DND-41 (cell line): ENCODE measurements at regions not wholly inside any gene's neighbourhood (a gene's known extent, or its start where the extent isn't known, plus 50 kb on each side); places are given as distances from the start of the nearest gene placed in this dataset.

Experiments
- EZH2 ChIP-seq: IDR thresholded peaks from 3 replicates; pipeline ENCODE4 v1.6.1; 2012; ENCODE audit warnings: borderline replicate concordance, low read depth, mild to moderate bottlenecking, moderate library complexity, low read length, inconsistent platforms; ENCODE audit not compliant: severe bottlenecking
- TF ChIP-seq, protein P1 (sequence below): IDR thresholded peaks from 2 replicates; pipeline ENCODE4 v1.5.1; 2012; ENCODE audit warnings: borderline replicate concordance, low read length, moderate library complexity, mild to moderate bottlenecking; ENCODE audit not compliant: poor library complexity, severe bottlenecking; ENCODE audit errors: extremely low read depth

DNA sequence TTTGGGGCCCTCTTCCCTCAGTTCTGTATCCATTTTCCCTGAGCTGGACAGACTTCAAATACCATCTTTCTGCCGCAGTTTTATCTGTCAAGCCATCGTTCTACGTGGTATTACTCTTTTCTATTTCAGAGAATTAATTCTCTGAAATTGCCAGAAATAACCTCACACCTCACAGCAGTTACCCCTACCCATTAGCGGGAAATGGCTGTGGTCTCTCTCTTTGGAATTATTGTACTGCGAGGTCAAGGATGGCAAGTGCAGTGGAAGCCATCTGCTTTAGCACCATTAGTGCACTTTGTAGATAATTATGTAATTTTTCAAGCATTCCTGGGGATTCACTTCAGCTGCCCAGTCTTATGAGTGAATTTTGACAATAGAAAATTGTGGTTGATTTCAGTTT lies 147.8 kb upstream of the CDH4 start:
- TF ChIP-seq, protein P1, sequence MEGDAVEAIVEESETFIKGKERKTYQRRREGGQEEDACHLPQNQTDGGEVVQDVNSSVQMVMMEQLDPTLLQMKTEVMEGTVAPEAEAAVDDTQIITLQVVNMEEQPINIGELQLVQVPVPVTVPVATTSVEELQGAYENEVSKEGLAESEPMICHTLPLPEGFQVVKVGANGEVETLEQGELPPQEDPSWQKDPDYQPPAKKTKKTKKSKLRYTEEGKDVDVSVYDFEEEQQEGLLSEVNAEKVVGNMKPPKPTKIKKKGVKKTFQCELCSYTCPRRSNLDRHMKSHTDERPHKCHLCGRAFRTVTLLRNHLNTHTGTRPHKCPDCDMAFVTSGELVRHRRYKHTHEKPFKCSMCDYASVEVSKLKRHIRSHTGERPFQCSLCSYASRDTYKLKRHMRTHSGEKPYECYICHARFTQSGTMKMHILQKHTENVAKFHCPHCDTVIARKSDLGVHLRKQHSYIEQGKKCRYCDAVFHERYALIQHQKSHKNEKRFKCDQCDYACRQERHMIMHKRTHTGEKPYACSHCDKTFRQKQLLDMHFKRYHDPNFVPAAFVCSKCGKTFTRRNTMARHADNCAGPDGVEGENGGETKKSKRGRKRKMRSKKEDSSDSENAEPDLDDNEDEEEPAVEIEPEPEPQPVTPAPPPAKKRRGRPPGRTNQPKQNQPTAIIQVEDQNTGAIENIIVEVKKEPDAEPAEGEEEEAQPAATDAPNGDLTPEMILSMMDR: no peak
- TF ChIP-seq EZH2: no peak
